Panc1 (cell line): ENCODE measurements at regions not wholly inside any gene's neighbourhood (a gene's known extent, or its start where the extent isn't known, plus 50 kb on each side); places are given as distances from the start of the nearest gene placed in this dataset.

Experiments used
- ATAC-seq: fragments of 200-7000 bp; cut with Tn5 transposase; 2 replicates; pipeline ENCODE4 v1.9.1; 2020; ENCODE audit warnings: mild to moderate bottlenecking, moderate library complexity
- BruUV-seq: library from RNA; stranded (reverse); fragments of 400-500 nt; replicated peaks from 2 replicates; lab custom pipeline; 2021; lab: Mats Ljungman, UMichigan
- CTCF ChIA-PET: fragments of 300-600 bp; sonication (Branson Sonifier 250); formaldehyde crosslinking; loops from one replicate; lab custom pipeline; 2022; ENCODE audit warnings: antibody characterized with exemption; lab: Charles Lee
- POLR2A ChIA-PET: fragments of 300-600 bp; sonication (Branson Sonifier 250); formaldehyde crosslinking; loops from one replicate; lab custom pipeline; 2022; ENCODE audit warnings: antibody characterized with exemption; lab: Charles Lee
- DNase-seq: peaks from one replicate; pipeline ENCODE4 v3.0.0-alpha.2; 2010; ENCODE audit warnings: low read depth, low spot score
- H3K27ac ChIP-seq: 2 replicates; pipeline ENCODE4 v1.5.1; 2011; ENCODE audit warnings: mild to moderate bottlenecking, low read length, inconsistent platforms
- H3K27me3 ChIP-seq: fragments of 200-500 bp; sonication (Bioruptor generic); 2 replicates; pipeline ENCODE4 v1.6.0; 2014; ENCODE audit warnings: low read length, inconsistent platforms; ENCODE audit not compliant: control insufficient read depth, insufficient read depth
- H3K36me3 ChIP-seq: fragments of 200-500 bp; sonication (Bioruptor generic); 2 replicates; pipeline ENCODE4 v1.5.1; 2014; ENCODE audit warnings: inconsistent platforms, mild to moderate bottlenecking, low read length, moderate library complexity; ENCODE audit not compliant: control insufficient read depth, insufficient read depth
- H3K4me1 ChIP-seq: 2 replicates; pipeline ENCODE4 v1.5.1; 2011; ENCODE audit warnings: inconsistent platforms, mild to moderate bottlenecking, low read length, moderate library complexity; ENCODE audit not compliant: control insufficient read depth, insufficient read depth
- H3K4me3 ChIP-seq, 2 experiments: 2 replicates each; pipeline ENCODE4 v1.5.1; 2011 to 2012; ENCODE audit warnings: low read depth in 2 of 2, low read length in 2 of 2, mild to moderate bottlenecking in 2 of 2, inconsistent platforms in 1 of 2, moderate library complexity in 1 of 2
- H3K9me3 ChIP-seq: fragments of 200-500 bp; sonication (Bioruptor generic); 2 replicates; pipeline ENCODE4 v1.5.1; 2014; ENCODE audit warnings: low read depth, mild to moderate bottlenecking, inconsistent platforms, low read length, moderate library complexity; ENCODE audit not compliant: control insufficient read depth, insufficient read depth
- CTCF ChIP-seq: fragments of 450-650 bp; IDR thresholded peaks from 2 replicates; pipeline ENCODE4 v1.5.1; 2017; ENCODE audit warnings: mild to moderate bottlenecking
- POLR2AphosphoS5 ChIP-seq: IDR thresholded peaks from 2 replicates; pipeline ENCODE4 v1.6.1; 2012; ENCODE audit warnings: mild to moderate bottlenecking, low read depth, low read length, moderate library complexity
- REST ChIP-seq, 2 experiments: IDR thresholded peaks; 2 replicates each; pipeline ENCODE4 v1.6.1; 2011 to 2012; ENCODE audit warnings: low read depth in 2 of 2, control low read depth in 1 of 2, low read length in 1 of 2, mild to moderate bottlenecking in 1 of 2, moderate library complexity in 1 of 2; ENCODE audit not compliant: insufficient read depth in 1 of 2
- SIN3A ChIP-seq: IDR thresholded peaks from 2 replicates; pipeline ENCODE4 v1.6.1; 2012; ENCODE audit warnings: low read depth, mild to moderate bottlenecking, low read length, moderate library complexity, borderline replicate concordance; ENCODE audit not compliant: insufficient read depth
- TCF7L2 ChIP-seq: IDR thresholded peaks from 2 replicates; pipeline ENCODE4 v1.6.1; 2011; ENCODE audit warnings: mild to moderate bottlenecking, low read depth, low read length, inconsistent platforms
- in situ Hi-C: cut with HindIII; loops from 2 replicates; pipeline ENCODE4 v1.10.0; 2016; ENCODE audit warnings: low sequenced_read_pairs, low pct_unique_long_range_greater_than_20kb
- intact Hi-C: fragments of 100-400 bp; cut with micrococcal nuclease; formaldehyde crosslinking; loops from one replicate; pipeline ENCODE4 v1.10.0; 2022; ENCODE audit not compliant: unreplicated experiment

DNA sequence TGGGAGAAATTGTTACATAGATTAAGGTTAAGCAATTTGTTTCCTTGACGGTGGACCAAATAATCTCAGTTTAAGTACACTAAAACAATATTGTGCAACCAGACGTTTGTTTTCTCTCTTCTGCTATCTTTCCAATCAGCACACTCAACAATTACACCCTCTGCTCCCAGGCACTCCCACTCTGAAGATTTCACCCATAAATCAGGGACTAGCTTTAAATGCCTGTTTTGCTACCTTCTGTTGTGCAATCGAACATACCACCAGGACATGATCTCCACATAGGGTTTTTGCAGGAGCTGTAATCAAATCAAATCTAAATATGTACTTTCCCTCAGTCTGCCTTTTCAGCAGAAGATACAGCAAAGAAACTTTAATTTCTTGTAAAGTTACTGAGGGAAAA is 405.8 kb upstream of the TLE4 start:
- H3K4me1 ChIP-seq: no peaks in the 10 kb centered on the region
- POLR2A ChIA-PET: no interaction called here
- CTCF ChIA-PET: no interaction called here
- H3K27me3 ChIP-seq: no peaks in the 10 kb centered on the region
- BruUV-seq: no TSS peak
- DNase-seq (no peak), ATAC-seq (no peak)
- no peak for TF ChIP-seq CTCF
- no peak for TF ChIP-seq POLR2AphosphoS5
- no peak for TF ChIP-seq TCF7L2
- TF ChIP-seq REST (IDR thresholded peaks at IDR 0.05; ENCODE audit: insufficient read depth in 1 of 2, low read depth in 2 of 2, low read length in 1 of 2): no peak
- no peak for TF ChIP-seq SIN3A
- intact Hi-C loops (no loop called here), in situ Hi-C loops (no loop called here)
- no peaks in the 10 kb centered on the region for H3K9me3 ChIP-seq
- H3K36me3 ChIP-seq: no peaks in the 10 kb centered on the region
- no peak overlapping the region for H3K4me3 ChIP-seq
- no peak overlapping the region for H3K27ac ChIP-seq

DNA sequence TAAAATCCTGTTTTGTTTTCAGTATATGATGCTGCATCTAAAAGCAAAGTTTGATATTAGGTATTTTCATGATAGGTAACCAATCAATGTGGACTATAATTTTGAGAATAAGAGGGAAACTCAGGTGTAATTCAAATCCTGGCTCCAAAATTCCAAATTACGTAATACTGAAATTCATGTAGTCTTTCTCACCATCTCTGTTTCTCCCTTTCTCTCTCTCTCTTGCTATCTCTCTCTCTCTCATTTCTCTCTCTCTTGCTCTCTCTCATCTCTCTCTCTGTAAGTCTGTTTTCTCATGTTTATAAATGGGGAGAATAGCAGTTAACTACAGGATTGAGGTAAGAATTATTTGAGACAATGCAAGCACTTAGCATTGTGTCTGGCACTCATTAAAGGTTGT is 401.1 kb upstream of the TLE4 start:
- in situ Hi-C loops (no loop called here), intact Hi-C loops (no loop called here)
- H3K4me1 ChIP-seq: no peaks in the 10 kb centered on the region
- no peaks in the 10 kb centered on the region for H3K9me3 ChIP-seq
- H3K36me3 ChIP-seq: no peaks in the 10 kb centered on the region
- POLR2A ChIA-PET: no interaction called here
- ATAC-seq (no peak), DNase-seq (no peak)
- no peak overlapping the region for H3K27ac ChIP-seq
- TF ChIP-seq CTCF (no peak), SIN3A (no peak), TCF7L2 (no peak)
- no peaks in the 10 kb centered on the region for H3K27me3 ChIP-seq
- CTCF ChIA-PET: no interaction called here
- no TSS peak for BruUV-seq
- H3K4me3 ChIP-seq: no peak overlapping the region
